ENCODE measurements at regions not wholly inside any gene's neighbourhood (a gene's known extent, or its start where the extent isn't known, plus 50 kb on each side); places are given as distances from the start of the nearest gene placed in this dataset.
A peak's percentile ranks its signal among the peaks of the same experiment; 100 is the strongest.

DNA sequence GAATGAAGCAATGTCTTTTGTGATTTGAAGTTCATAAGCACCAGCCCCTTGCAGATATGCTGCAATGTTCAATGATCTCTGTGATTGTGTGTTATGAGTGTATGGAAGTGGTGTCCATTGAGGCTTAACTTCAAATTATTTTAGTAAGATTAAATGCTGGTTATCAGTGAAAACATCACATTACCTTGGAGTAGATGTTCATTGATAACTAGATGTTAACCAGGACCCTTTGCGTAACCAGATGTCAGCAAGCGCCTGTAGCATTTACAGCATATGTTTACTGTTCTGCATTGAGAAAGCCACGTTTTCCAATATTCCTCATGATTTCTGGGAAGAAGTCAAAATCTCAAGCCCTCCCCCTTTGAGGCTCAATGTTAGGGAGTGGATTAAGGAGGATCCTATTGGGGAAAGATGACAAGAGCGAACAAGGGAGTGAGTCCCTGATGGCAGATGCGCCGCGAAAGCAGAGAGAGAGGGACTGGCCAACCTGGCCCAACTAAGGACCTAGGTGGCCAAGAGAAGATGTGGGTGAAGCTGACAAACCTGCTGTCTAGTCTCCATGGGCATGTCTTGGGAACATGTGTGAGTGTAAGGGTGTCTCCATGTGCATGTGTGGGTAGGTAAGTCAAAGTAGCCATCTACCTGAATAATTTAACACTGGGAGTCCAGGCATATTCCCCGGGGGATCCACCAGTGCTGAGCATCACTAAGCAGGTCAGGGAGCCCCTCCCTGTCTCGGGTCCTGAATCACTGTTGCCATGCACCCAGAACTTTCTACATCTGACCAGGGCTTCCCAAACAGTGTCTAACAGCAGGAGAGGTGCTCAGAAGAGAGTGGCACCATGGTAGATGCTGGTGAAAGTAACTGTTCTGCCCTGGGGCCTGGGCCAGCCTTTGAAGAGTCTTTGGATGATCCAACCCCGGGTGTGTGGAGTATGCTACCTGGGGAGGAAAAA lies 141.6 kb upstream of the GDF10 start:
- WGBS, 2 donors, result 83 to 90% methylated on average over 10 of the region's 10 CpGs
- peaks cover 0 to 13% (median 6%) of the 10 kb centered on the region in 4 donors for H3K4me1 ChIP-seq
- DNase-seq, result no peak
- no peak overlapping the region for H3K4me3 ChIP-seq
- TF ChIP-seq, protein P1, sequence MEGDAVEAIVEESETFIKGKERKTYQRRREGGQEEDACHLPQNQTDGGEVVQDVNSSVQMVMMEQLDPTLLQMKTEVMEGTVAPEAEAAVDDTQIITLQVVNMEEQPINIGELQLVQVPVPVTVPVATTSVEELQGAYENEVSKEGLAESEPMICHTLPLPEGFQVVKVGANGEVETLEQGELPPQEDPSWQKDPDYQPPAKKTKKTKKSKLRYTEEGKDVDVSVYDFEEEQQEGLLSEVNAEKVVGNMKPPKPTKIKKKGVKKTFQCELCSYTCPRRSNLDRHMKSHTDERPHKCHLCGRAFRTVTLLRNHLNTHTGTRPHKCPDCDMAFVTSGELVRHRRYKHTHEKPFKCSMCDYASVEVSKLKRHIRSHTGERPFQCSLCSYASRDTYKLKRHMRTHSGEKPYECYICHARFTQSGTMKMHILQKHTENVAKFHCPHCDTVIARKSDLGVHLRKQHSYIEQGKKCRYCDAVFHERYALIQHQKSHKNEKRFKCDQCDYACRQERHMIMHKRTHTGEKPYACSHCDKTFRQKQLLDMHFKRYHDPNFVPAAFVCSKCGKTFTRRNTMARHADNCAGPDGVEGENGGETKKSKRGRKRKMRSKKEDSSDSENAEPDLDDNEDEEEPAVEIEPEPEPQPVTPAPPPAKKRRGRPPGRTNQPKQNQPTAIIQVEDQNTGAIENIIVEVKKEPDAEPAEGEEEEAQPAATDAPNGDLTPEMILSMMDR (IDR thresholded peaks at IDR 0.05), result no peak
- TF ChIP-seq EP300 (IDR thresholded peaks at IDR 0.05) (no peak), POLR2AphosphoS5 (IDR thresholded peaks at IDR 0.05) (no peak), POLR2A (IDR thresholded peaks at IDR 0.05) (no peak)
- H3K9me3 ChIP-seq, result peaks cover 0 to 7% (median 3%) of the 10 kb centered on the region in 4 donors
- no peaks in the 10 kb centered on the region for H3K27me3 ChIP-seq
- no peak overlapping the region for H3K27ac ChIP-seq
- intact Hi-C loops (cut with DNase I), result no loop called here
- no peaks in the 10 kb centered on the region for H3K36me3 ChIP-seq

DNA sequence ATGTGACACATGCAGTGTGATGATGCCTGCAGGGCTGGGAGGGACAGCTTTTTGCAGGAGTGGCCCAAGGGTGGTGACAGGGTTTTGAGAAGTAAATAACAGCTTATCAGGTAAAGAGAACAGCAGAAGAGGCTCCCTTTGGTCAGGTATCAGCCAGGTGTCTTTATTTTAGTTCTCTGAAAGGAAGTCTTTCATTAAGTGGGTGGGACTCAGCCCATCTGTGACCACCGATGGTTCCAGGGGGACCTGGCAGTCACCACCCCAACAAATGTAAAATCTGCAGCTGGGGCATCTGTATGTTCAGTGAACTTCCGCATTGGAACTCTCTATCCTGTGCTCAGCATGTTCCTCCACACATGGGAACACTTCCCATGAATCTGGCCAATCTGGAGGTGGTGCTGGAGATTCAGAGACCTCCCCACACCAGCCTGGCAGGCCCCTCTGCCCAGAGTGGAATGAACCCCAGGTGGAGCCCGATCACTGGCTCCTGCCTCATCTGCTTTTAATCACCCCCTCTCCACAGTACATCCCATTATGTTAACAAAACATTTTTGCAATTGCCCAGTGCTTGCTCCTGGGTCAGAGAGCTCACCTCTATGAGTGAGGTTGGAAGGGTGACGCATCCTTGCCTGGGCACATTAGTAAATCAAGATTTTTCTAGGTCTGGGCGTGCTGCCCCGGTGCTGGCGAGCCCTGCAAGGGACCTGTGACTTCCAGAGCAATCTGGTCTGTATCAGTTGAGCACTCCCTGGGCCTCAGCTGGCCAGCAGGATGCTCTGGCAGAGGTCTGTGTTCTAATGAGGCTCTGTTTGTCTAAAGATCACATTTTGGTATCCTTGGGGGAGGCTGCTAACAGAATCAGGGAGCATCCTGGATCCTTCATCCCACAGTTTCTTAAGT lies 140.4 kb upstream of the GDF10 start:
- WGBS, 2 donors, result 76 to 79% methylated on average over 7 of the region's 7 CpGs
- intact Hi-C loops (cut with DNase I), result no loop called here
- peaks cover 0 to 13% (median 6%) of the 10 kb centered on the region in 4 donors for H3K4me1 ChIP-seq
- H3K27ac ChIP-seq, result peak overlapping the region in 2 of 4 donors; percentile 20 to 55
- TF ChIP-seq POLR2A (IDR thresholded peaks at IDR 0.05), result no peak
- TF ChIP-seq, protein P1 (IDR thresholded peaks at IDR 0.05), result no peak
- TF ChIP-seq EP300 (IDR thresholded peaks at IDR 0.05), result peak in 1 of 4 donors; percentile 50
- peak in 3 of 4 donors; percentile 55 to 83 (median 71) for TF ChIP-seq POLR2AphosphoS5 (IDR thresholded peaks at IDR 0.05)
- H3K27me3 ChIP-seq, result no peaks in the 10 kb centered on the region
- H3K36me3 ChIP-seq, result no peaks in the 10 kb centered on the region
- peak; percentile 85 for DNase-seq
- no peak overlapping the region for H3K4me3 ChIP-seq
- peaks cover 0 to 7% (median 2%) of the 10 kb centered on the region in 4 donors for H3K9me3 ChIP-seq

GRCh38 chr10:47160261-47160908 lies 139.6 kb upstream of the GDF10 start:
- no peaks in the 10 kb centered on the region for H3K27me3 ChIP-seq
- no peak for DNase-seq
- TF ChIP-seq EP300 (IDR thresholded peaks at IDR 0.05) (no peak), POLR2A (IDR thresholded peaks at IDR 0.05) (no peak), POLR2AphosphoS5 (IDR thresholded peaks at IDR 0.05) (no peak)
- TF ChIP-seq, protein P1 (IDR thresholded peaks at IDR 0.05), result no peak
- peaks cover 0 to 19% (median 10%) of the 10 kb centered on the region in 4 donors for H3K4me1 ChIP-seq
- H3K36me3 ChIP-seq, result no peaks in the 10 kb centered on the region
- WGBS, 2 donors, result 83 to 87% methylated on average over 9 of the region's 9 CpGs
- intact Hi-C loops (cut with DNase I), result no loop called here
- no peak overlapping the region for H3K4me3 ChIP-seq
- H3K9me3 ChIP-seq, result no peaks in the 10 kb centered on the region
- peak overlapping the region in 3 of 4 donors; percentile 11 to 55 (median 20) for H3K27ac ChIP-seq

DNA sequence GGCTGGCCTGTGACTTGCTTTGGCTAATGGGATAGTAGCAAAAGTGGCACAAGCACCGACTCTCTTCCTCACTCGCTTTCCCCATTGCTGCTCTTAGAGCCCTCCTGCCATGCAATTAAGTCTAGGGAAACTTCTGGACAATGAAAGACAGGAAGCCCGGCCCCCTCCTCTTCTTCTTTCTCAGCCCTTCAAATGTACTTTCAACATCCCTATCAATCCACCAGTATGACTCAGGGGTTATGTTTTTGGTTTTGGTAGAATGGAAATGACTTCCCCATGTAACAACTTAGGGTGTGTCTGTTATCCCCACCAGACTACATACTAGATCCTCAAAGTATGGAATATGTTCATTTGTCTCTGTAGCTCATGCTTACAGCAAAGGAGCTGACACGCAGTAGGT lies 139.0 kb upstream of the GDF10 start:
- TF ChIP-seq, protein P1 (IDR thresholded peaks at IDR 0.05), result no peak

More for the DNA sequence above, 139.0 kb upstream of the GDF10 start:
- Histone ChIP-seq H3K9me3 (no peaks in the 10 kb centered on the region), H3K27me3 (no peaks in the 10 kb centered on the region), H3K36me3 (no peaks in the 10 kb centered on the region), H3K4me1 (peaks cover 0 to 24% (median 16%) of the 10 kb centered on the region in 4 donors), H3K27ac (peak overlapping the region in 1 of 4 donors; percentile 11), H3K4me3 (no peak overlapping the region)
- intact Hi-C loops (cut with DNase I), result no loop called here
- 81 to 85% methylated on average over 4 of the region's 4 CpGs for WGBS, 2 donors
- no peak for DNase-seq

Measured in sigmoid colon (tissue), 6 donors.